Liver (tissue), 8 donors: ENCODE measurements at regions not wholly inside any gene's neighbourhood (a gene's known extent, or its start where the extent isn't known, plus 50 kb on each side); places are given as distances from the start of the nearest gene placed in this dataset.

Experiments
- DNase-seq: peaks from one replicate; pipeline ENCODE4 v3.0.0-alpha.2; 2017; ENCODE audit warnings: low spot score
- H3K27ac ChIP-seq, 2 donors: one replicate each; pipeline ENCODE4 v1.7.0; 2013; ENCODE audit warnings: inconsistent platforms in 2 of 2, low read length in 2 of 2, control low read depth in 1 of 2, low read depth in 1 of 2, mild to moderate bottlenecking in 1 of 2
- H3K27me3 ChIP-seq, 4 donors: one replicate each; pipeline versions ENCODE4 v1.6.1 to v1.7.0; 2013; ENCODE audit warnings: low read length in 3 of 4, inconsistent platforms in 1 of 4, mild to moderate bottlenecking in 1 of 4, moderate library complexity in 1 of 4; ENCODE audit not compliant: control insufficient read depth in 4 of 4, insufficient read depth in 4 of 4
- H3K36me3 ChIP-seq, 4 donors: one replicate each; pipeline versions ENCODE4 v1.6.1 to v1.7.0; 2013; ENCODE audit warnings: low read length in 3 of 4, mild to moderate bottlenecking in 3 of 4, low read depth in 1 of 4, moderate library complexity in 1 of 4; ENCODE audit not compliant: control insufficient read depth in 4 of 4, insufficient read depth in 3 of 4
- H3K4me1 ChIP-seq, 4 donors: one replicate each; pipeline versions ENCODE4 v1.6.1 to v1.7.0; 2013; ENCODE audit warnings: low read length in 3 of 4, mild to moderate bottlenecking in 3 of 4, moderate library complexity in 1 of 4; ENCODE audit not compliant: control insufficient read depth in 4 of 4, insufficient read depth in 4 of 4
- H3K4me3 ChIP-seq, 3 donors: one replicate each; pipeline versions ENCODE4 v1.6.1 to v1.7.0; 2013; ENCODE audit warnings: low read length in 3 of 3, control low read depth in 1 of 3, low read depth in 1 of 3, mild to moderate bottlenecking in 1 of 3
- H3K9ac ChIP-seq, 2 donors: one replicate each; pipeline ENCODE4 v1.7.0; 2013; ENCODE audit warnings: low read length in 2 of 2, mild to moderate bottlenecking in 2 of 2, moderate library complexity in 2 of 2, control low read depth in 1 of 2, low read depth in 1 of 2
- H3K9me3 ChIP-seq, 4 donors: one replicate each; pipeline versions ENCODE4 v1.6.1 to v1.7.0; 2013; ENCODE audit warnings: low read length in 3 of 4; ENCODE audit not compliant: control insufficient read depth in 4 of 4
- EGR1 ChIP-seq, 2 donors: IDR thresholded peaks; 2 replicates each; pipeline ENCODE4 v1.6.1; 2016 to 2018; ENCODE audit warnings: antibody characterized with exemption in 2 of 2, low read depth in 2 of 2
- FOXA1 ChIP-seq: IDR thresholded peaks from 2 replicates; pipeline ENCODE4 v1.6.1; 2016; ENCODE audit warnings: antibody characterized with exemption
- FOXA2 ChIP-seq: IDR thresholded peaks from 2 replicates; pipeline ENCODE4 v1.6.1; 2016; ENCODE audit warnings: antibody characterized with exemption
- GABPA ChIP-seq, 2 donors: IDR thresholded peaks in 1 of 2; conservative IDR thresholded peaks in 1 of 2; 2 replicates each; pipeline ENCODE4 v1.6.1; 2016; ENCODE audit warnings: antibody characterized with exemption in 2 of 2, mild to moderate bottlenecking in 1 of 2, moderate library complexity in 1 of 2
- HNF4A ChIP-seq, 2 donors: conservative IDR thresholded peaks; 2 replicates each; pipeline ENCODE4 v1.6.1; 2016; ENCODE audit warnings: antibody characterized with exemption in 2 of 2, mild to moderate bottlenecking in 2 of 2
- HNF4G ChIP-seq: IDR thresholded peaks from 2 replicates; pipeline ENCODE4 v1.6.1; 2016; ENCODE audit warnings: antibody characterized with exemption
- MAX ChIP-seq: IDR thresholded peaks from 2 replicates; pipeline ENCODE4 v1.6.1; 2016; ENCODE audit warnings: antibody characterized with exemption
- NR2F2 ChIP-seq: IDR thresholded peaks from 2 replicates; pipeline ENCODE4 v1.6.1; 2016; ENCODE audit warnings: antibody characterized with exemption
- RXRA ChIP-seq, 2 donors: IDR thresholded peaks; 2 replicates each; pipeline ENCODE4 v1.6.1; 2017 to 2018; ENCODE audit warnings: antibody characterized with exemption in 2 of 2, mild to moderate bottlenecking in 1 of 2
- SP1 ChIP-seq: IDR thresholded peaks from 2 replicates; pipeline ENCODE4 v1.6.1; 2018; ENCODE audit warnings: antibody characterized with exemption, mild to moderate bottlenecking
- YY1 ChIP-seq: IDR thresholded peaks from 2 replicates; pipeline ENCODE4 v1.6.1; 2016; ENCODE audit warnings: antibody characterized with exemption, mild to moderate bottlenecking
- ZBTB33 ChIP-seq: IDR thresholded peaks from 2 replicates; pipeline ENCODE4 v1.6.1; 2016; ENCODE audit warnings: antibody characterized with exemption
- WGBS: extraction: QIAGEN DNeasy Blood & Tissue Kit; methylation state at CpG from one replicate; pipeline ENCODE4 v1.1.7; 2013; 5-methylcytosine and 5-hydroxymethylcytosine counted together
- TF ChIP-seq, protein P1 (sequence below): IDR thresholded peaks from 2 replicates; pipeline ENCODE4 v1.6.1; 2016; ENCODE audit warnings: antibody characterized with exemption, mild to moderate bottlenecking
- TF ChIP-seq, protein P2 (sequence below): fragments of 150-350 bp; IDR thresholded peaks from 2 replicates; pipeline ENCODE4 v1.5.1; 2017; ENCODE audit warnings: improper control_type of control experiment, low read depth, low read length; ENCODE audit not compliant: missing input control
- TF ChIP-seq, protein P3 (sequence below): IDR thresholded peaks from 2 replicates; pipeline ENCODE4 v1.6.1; 2016; ENCODE audit warnings: antibody characterized with exemption
- donor health status: healthy.
- donor health status: healthy.
- donor health status: healthy.
- donor health status: healthy.
- donor health status: healthy.

DNA sequence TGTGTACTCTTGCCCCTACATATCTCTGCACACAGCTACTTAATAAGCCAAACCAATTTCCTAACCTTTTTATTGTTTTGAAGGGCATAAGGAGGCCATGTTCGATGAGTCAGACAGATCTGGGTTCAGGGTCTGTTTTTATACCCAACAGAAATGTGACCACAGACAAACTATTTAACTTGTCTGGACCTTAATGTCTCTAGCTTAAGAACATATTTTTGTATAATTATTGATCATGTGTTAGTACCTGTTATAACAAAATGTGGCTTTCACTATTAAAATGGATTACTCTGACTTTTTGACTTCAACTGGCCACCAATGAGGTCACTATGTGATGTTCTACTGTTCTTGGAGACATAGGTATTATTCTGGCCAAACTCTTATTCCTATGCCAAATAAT lies 507.8 kb upstream of the USP24 start:
- H3K9ac ChIP-seq = no peak overlapping the region
- no peaks in the 10 kb centered on the region for H3K9me3 ChIP-seq
- H3K4me1 ChIP-seq = peaks cover 0 to 15% (median 5%) of the 10 kb centered on the region in 4 donors
- H3K4me3 ChIP-seq = no peak overlapping the region
- no peaks in the 10 kb centered on the region for H3K27me3 ChIP-seq
- 92% methylated on average over 1 of the region's 1 CpG for WGBS
- no peak for DNase-seq
- no peaks in the 10 kb centered on the region for H3K36me3 ChIP-seq
- TF ChIP-seq MAX (no peak), RXRA (IDR thresholded peaks at IDR 0.05) (no peak), ZBTB33 (no peak), HNF4G (no peak), GABPA (IDR thresholded peaks at IDR 0.05 in 1 of 2, conservative IDR thresholded peaks at IDR 0.05 in 1 of 2) (no peak), HNF4A (conservative IDR thresholded peaks at IDR 0.05) (no peak)
- TF ChIP-seq, protein P1, sequence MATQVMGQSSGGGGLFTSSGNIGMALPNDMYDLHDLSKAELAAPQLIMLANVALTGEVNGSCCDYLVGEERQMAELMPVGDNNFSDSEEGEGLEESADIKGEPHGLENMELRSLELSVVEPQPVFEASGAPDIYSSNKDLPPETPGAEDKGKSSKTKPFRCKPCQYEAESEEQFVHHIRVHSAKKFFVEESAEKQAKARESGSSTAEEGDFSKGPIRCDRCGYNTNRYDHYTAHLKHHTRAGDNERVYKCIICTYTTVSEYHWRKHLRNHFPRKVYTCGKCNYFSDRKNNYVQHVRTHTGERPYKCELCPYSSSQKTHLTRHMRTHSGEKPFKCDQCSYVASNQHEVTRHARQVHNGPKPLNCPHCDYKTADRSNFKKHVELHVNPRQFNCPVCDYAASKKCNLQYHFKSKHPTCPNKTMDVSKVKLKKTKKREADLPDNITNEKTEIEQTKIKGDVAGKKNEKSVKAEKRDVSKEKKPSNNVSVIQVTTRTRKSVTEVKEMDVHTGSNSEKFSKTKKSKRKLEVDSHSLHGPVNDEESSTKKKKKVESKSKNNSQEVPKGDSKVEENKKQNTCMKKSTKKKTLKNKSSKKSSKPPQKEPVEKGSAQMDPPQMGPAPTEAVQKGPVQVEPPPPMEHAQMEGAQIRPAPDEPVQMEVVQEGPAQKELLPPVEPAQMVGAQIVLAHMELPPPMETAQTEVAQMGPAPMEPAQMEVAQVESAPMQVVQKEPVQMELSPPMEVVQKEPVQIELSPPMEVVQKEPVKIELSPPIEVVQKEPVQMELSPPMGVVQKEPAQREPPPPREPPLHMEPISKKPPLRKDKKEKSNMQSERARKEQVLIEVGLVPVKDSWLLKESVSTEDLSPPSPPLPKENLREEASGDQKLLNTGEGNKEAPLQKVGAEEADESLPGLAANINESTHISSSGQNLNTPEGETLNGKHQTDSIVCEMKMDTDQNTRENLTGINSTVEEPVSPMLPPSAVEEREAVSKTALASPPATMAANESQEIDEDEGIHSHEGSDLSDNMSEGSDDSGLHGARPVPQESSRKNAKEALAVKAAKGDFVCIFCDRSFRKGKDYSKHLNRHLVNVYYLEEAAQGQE = no peak
- TF ChIP-seq, protein P2, sequence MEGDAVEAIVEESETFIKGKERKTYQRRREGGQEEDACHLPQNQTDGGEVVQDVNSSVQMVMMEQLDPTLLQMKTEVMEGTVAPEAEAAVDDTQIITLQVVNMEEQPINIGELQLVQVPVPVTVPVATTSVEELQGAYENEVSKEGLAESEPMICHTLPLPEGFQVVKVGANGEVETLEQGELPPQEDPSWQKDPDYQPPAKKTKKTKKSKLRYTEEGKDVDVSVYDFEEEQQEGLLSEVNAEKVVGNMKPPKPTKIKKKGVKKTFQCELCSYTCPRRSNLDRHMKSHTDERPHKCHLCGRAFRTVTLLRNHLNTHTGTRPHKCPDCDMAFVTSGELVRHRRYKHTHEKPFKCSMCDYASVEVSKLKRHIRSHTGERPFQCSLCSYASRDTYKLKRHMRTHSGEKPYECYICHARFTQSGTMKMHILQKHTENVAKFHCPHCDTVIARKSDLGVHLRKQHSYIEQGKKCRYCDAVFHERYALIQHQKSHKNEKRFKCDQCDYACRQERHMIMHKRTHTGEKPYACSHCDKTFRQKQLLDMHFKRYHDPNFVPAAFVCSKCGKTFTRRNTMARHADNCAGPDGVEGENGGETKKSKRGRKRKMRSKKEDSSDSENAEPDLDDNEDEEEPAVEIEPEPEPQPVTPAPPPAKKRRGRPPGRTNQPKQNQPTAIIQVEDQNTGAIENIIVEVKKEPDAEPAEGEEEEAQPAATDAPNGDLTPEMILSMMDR = no peak
- H3K27ac ChIP-seq = no peak overlapping the region

DNA sequence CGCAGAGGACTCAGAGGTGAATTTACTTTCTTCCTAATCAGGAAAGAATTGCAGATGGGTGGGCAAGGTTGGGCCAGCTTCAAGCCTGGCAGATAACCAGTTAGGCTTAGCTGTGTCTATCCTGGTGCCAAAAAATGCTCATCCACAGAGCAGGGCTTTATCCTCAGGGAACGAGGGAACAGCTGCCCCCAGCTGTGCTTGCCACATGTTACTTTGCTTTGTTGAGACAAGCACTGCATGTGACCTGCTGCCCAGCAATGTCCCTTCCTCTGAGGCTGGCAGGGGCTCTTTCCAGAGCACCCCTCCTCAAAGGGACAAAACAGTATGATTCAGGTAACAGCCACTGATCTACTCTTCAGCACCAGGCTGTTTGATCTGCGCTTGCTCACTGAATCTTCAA lies 505.1 kb upstream of the USP24 start:
- Histone ChIP-seq H3K27ac (no peak overlapping the region), H3K9ac (no peak overlapping the region), H3K36me3 (no peaks in the 10 kb centered on the region), H3K4me3 (no peak overlapping the region), H3K27me3 (no peaks in the 10 kb centered on the region), H3K9me3 (no peaks in the 10 kb centered on the region), H3K4me1 (peaks cover 0 to 15% (median 5%) of the 10 kb centered on the region in 4 donors)
- WGBS = 87% methylated on average over 3 of the region's 3 CpGs
- DNase-seq = no peak
- TF ChIP-seq, protein P2 = no peak
- no peak for TF ChIP-seq YY1
- TF ChIP-seq SP1 = no peak
- TF ChIP-seq NR2F2 = no peak
- TF ChIP-seq FOXA2 = no peak
- TF ChIP-seq FOXA1 = no peak
- TF ChIP-seq, protein P3, sequence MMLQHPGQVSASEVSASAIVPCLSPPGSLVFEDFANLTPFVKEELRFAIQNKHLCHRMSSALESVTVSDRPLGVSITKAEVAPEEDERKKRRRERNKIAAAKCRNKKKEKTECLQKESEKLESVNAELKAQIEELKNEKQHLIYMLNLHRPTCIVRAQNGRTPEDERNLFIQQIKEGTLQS = no peak
- TF ChIP-seq MAX = no peak
- no peak for TF ChIP-seq ZBTB33
- TF ChIP-seq RXRA (IDR thresholded peaks at IDR 0.05) = no peak
- TF ChIP-seq GABPA (IDR thresholded peaks at IDR 0.05 in 1 of 2, conservative IDR thresholded peaks at IDR 0.05 in 1 of 2) = no peak
- no peak for TF ChIP-seq HNF4A (conservative IDR thresholded peaks at IDR 0.05)
- no peak for TF ChIP-seq EGR1 (IDR thresholded peaks at IDR 0.05; ENCODE audit: low read depth in 2 of 2)
